Chondrocyte (in vitro differentiated cells): ENCODE measurements at regions not wholly inside any gene's neighbourhood (a gene's known extent, or its start where the extent isn't known, plus 50 kb on each side); places are given as distances from the start of the nearest gene placed in this dataset.
A peak's percentile ranks its signal among the peaks of the same experiment; 100 is the strongest.

ENCODE experiments used
- DNase-seq: peaks from one replicate; pipeline ENCODE4 v3.0.0; 2021; ENCODE audit warnings: mixed read lengths, low spot score
- H3K27ac Mint-ChIP-seq: one replicate; pipeline ENCODE4 v1.8.0; 2021; ENCODE audit warnings: mild to moderate bottlenecking, moderate library complexity, mixed read lengths; ENCODE audit not compliant: unreplicated experiment
- H3K27me3 Mint-ChIP-seq: 2 replicates; pipeline ENCODE4 v1.8.0; 2021; ENCODE audit warnings: low read depth, mixed read lengths
- H3K36me3 Mint-ChIP-seq: 2 replicates; pipeline ENCODE4 v1.8.0; 2021; ENCODE audit warnings: low read depth, mixed read lengths
- H3K4me1 Mint-ChIP-seq: 2 replicates; pipeline ENCODE4 v1.8.0; 2021; ENCODE audit warnings: low read depth, mild to moderate bottlenecking, mixed read lengths
- H3K4me3 Mint-ChIP-seq: one replicate; pipeline ENCODE4 v1.8.0; 2021; ENCODE audit warnings: mild to moderate bottlenecking, moderate library complexity, mixed read lengths; ENCODE audit not compliant: unreplicated experiment
- H3K9me3 Mint-ChIP-seq: 2 replicates; pipeline ENCODE4 v1.8.0; 2021; ENCODE audit warnings: low read depth, mixed read lengths
- TF ChIP-seq, protein P1 (sequence below): fragments of 200-600 bp; sonication (generic); IDR thresholded peaks from 2 replicates; pipeline ENCODE4 v1.5.0; 2021; ENCODE audit warnings: antibody characterized with exemption, mild to moderate bottlenecking, moderate library complexity

DNA sequence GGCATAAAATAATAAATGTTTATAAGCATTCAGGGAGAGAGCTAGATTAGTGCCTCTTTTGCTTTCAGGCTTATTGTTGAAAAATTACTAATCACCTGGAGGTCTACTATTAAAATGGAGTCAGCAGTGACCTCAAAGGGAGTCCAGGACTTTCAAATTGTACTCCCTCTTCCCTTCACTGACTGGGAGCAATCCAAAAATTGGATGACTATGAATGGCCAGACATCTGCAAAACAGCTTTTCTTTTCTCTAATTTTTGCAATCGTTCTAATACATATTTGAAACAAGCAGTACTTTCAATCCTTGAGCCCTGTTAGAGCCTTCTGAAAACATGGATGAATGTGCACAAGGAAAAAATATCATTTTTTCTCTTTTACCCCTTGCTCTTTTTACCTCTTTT is 461.8 kb downstream of the TMEM232 start:
- DNase-seq, result no peak
- Mint-ChIP-seq H3K4me3 (no peak overlapping the region), H3K36me3 (no peaks in the 10 kb centered on the region), H3K4me1 (peaks cover 12% of the 10 kb centered on the region), H3K9me3 (no peaks in the 10 kb centered on the region), H3K27ac (no peak overlapping the region), H3K27me3 (no peaks in the 10 kb centered on the region)
- TF ChIP-seq, protein P1, sequence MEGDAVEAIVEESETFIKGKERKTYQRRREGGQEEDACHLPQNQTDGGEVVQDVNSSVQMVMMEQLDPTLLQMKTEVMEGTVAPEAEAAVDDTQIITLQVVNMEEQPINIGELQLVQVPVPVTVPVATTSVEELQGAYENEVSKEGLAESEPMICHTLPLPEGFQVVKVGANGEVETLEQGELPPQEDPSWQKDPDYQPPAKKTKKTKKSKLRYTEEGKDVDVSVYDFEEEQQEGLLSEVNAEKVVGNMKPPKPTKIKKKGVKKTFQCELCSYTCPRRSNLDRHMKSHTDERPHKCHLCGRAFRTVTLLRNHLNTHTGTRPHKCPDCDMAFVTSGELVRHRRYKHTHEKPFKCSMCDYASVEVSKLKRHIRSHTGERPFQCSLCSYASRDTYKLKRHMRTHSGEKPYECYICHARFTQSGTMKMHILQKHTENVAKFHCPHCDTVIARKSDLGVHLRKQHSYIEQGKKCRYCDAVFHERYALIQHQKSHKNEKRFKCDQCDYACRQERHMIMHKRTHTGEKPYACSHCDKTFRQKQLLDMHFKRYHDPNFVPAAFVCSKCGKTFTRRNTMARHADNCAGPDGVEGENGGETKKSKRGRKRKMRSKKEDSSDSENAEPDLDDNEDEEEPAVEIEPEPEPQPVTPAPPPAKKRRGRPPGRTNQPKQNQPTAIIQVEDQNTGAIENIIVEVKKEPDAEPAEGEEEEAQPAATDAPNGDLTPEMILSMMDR, result no peak

GRCh38 chr5:110265162-110265561 is 461.3 kb downstream of the TMEM232 start:
- H3K9me3 Mint-ChIP-seq, result no peaks in the 10 kb centered on the region
- no peaks in the 10 kb centered on the region for H3K36me3 Mint-ChIP-seq
- no peaks in the 10 kb centered on the region for H3K27me3 Mint-ChIP-seq

GRCh38 chr5:110267714-110268113 is 458.8 kb downstream of the TMEM232 start:
- Mint-ChIP-seq H3K4me1 (peaks cover 18% of the 10 kb centered on the region), H3K27ac (no peak overlapping the region), H3K9me3 (no peaks in the 10 kb centered on the region), H3K36me3 (no peaks in the 10 kb centered on the region), H3K27me3 (no peaks in the 10 kb centered on the region), H3K4me3 (no peak overlapping the region)
- TF ChIP-seq, protein P1, result peak; percentile 27
- DNase-seq, result no peak

More at GRCh38 chr5:110265162-110265561, 461.3 kb downstream of the TMEM232 start:
- Mint-ChIP-seq H3K27ac (no peak overlapping the region), H3K4me3 (no peak overlapping the region), H3K4me1 (peaks cover 15% of the 10 kb centered on the region)
- no peak for DNase-seq
- TF ChIP-seq, protein P1, result no peak

- no peaks in the 10 kb centered on the region for H3K9me3 Mint-ChIP-seq
- H3K27ac Mint-ChIP-seq, result no peak overlapping the region
Observed at GRCh38 chr5:110268283-110268682, 458.2 kb downstream of the TMEM232 start.

DNA sequence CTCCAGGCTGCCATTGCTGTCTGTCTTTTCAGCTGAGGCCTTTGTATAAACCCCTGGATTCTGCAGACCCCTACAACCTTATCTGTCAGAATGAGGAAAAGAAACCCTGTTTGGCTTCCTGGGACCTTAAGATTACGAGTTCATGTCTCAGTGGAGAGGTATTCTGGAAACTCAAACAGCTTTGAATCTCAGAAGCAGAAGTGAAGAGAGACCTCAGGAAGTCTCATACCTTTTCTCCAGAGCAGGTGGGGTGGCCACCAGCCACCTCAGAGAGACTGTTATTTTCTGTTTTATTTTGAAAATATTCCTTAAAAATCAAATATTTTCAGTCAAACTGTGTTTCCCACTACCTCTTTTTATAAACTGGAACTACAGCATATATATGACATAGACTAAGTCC is 457.5 kb downstream of the TMEM232 start:
- H3K27me3 Mint-ChIP-seq, result no peaks in the 10 kb centered on the region
- H3K36me3 Mint-ChIP-seq, result no peaks in the 10 kb centered on the region
- TF ChIP-seq, protein P1, result no peak
- peaks cover 17% of the 10 kb centered on the region for H3K4me1 Mint-ChIP-seq
- no peak overlapping the region for H3K4me3 Mint-ChIP-seq
- H3K9me3 Mint-ChIP-seq, result no peaks in the 10 kb centered on the region
- no peak overlapping the region for H3K27ac Mint-ChIP-seq
- no peak for DNase-seq

More at GRCh38 chr5:110268283-110268682, 458.2 kb downstream of the TMEM232 start:
- no peak overlapping the region for H3K4me3 Mint-ChIP-seq
- no peak for DNase-seq
- no peaks in the 10 kb centered on the region for H3K36me3 Mint-ChIP-seq
- peaks cover 17% of the 10 kb centered on the region for H3K4me1 Mint-ChIP-seq
- H3K27me3 Mint-ChIP-seq, result no peaks in the 10 kb centered on the region
- TF ChIP-seq, protein P1, result no peak
